ENCODE measurements at regions not wholly inside any gene's neighbourhood (a gene's known extent, or its start where the extent isn't known, plus 50 kb on each side); places are given as distances from the start of the nearest gene placed in this dataset.
"Not testable (repeated sequence)": the region's sequence is repeated elsewhere in the genome, so short reads cannot be mapped to it uniquely, and the experiment has no call there.

DNA sequence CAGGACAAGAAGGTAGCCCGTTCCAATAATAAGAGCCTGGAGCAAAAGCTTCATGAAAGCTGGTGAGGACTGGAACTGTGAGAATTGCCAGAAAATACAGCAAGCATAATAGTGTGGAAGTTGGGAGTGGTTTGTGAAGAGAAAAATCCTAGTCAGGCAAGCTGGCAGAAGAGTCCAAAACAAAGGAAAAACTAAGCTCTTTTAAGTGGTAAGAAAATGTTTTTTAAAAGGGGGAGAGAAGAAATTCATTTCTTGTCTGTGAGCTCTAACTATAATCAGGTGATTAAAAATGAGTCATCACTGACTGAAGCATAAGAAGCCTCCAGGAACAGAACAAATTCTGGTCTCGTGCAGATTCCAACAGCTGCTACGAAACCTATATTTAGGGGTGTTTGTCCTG is 102.6 kb downstream of the CAAP1 start:
- no peaks in the 10 kb centered on the region for H3K9me3 ChIP-seq (ENCODE audit: control insufficient read depth in 1 of 2, low read length in 2 of 2)
- H3K27me3 ChIP-seq (ENCODE audit: control insufficient read depth in 1 of 2, insufficient read depth in 2 of 2, low read length in 2 of 2), result no peaks in the 10 kb centered on the region
- H3K27ac ChIP-seq (ENCODE audit: low read depth, low read length), result no peak overlapping the region
- H3K4me3 ChIP-seq (ENCODE audit: low read depth in 1 of 2, low read length in 2 of 2), result no peak overlapping the region
- no peaks in the 10 kb centered on the region for H3K4me1 ChIP-seq (ENCODE audit: control insufficient read depth in 1 of 2, insufficient read depth in 2 of 2, low read length in 2 of 2)
- no peak overlapping the region for H3K9ac ChIP-seq (ENCODE audit: low read depth in 1 of 2, low read length in 2 of 2)
- no peaks in the 10 kb centered on the region for H3K36me3 ChIP-seq (ENCODE audit: control insufficient read depth in 1 of 2, insufficient read depth in 2 of 2, low read length in 2 of 2)

DNA sequence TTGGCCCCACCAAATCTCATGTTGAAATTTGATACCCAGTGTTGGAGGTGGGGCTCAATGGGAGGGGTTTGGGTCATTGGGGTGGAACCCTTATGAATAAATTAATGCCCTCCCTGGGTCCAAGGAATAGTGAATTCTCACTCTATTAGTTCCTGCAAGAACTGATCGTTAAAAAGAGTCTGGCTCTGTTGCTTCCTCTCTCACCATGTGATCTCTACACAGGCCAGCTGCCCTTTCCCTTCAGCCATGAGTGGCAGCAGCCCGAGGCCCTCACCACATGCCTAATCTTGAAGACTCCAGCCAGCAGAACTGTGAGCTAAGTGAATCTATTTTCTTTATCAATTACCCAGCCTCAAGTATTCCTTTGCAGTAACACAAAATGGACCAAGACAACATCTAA is 106.0 kb downstream of the CAAP1 start:
- Histone ChIP-seq H3K9ac (ENCODE audit: low read depth in 1 of 2, low read length in 2 of 2) (no peak overlapping the region), H3K27me3 (ENCODE audit: control insufficient read depth in 1 of 2, insufficient read depth in 2 of 2, low read length in 2 of 2) (no peaks in the 10 kb centered on the region), H3K36me3 (ENCODE audit: control insufficient read depth in 1 of 2, insufficient read depth in 2 of 2, low read length in 2 of 2) (no peaks in the 10 kb centered on the region), H3K27ac (ENCODE audit: low read depth, low read length) (no peak overlapping the region), H3K4me3 (ENCODE audit: low read depth in 1 of 2, low read length in 2 of 2) (no peak overlapping the region), H3K4me1 (ENCODE audit: control insufficient read depth in 1 of 2, insufficient read depth in 2 of 2, low read length in 2 of 2) (peaks cover 0 to 13% of the 10 kb centered on the region in 2 donors), H3K9me3 (ENCODE audit: control insufficient read depth in 1 of 2, low read length in 2 of 2) (no peaks in the 10 kb centered on the region)

DNA sequence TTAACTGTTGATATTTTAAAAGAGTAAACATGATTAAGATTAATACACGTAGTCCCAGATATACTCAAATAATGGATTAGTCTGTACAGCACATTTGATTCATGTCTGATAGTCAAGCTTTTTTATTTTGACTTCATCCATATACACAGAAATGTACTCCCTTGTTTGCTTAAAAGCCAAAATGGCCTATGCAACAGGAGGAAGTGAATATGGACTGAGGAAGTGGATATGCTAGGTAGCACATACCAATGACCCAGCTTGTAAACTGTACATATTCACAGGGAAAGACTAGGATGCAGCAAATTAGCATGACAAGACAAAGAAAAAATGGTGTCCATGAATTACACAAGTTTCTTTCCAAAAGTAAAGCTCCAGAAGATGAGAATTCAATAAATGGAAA is 109.7 kb downstream of the CAAP1 start:
- H3K36me3 ChIP-seq (ENCODE audit: control insufficient read depth in 1 of 2, insufficient read depth in 2 of 2, low read length in 2 of 2), result no peaks in the 10 kb centered on the region
- no peaks in the 10 kb centered on the region for H3K27me3 ChIP-seq (ENCODE audit: control insufficient read depth in 1 of 2, insufficient read depth in 2 of 2, low read length in 2 of 2)
- H3K9me3 ChIP-seq (ENCODE audit: control insufficient read depth in 1 of 2, low read length in 2 of 2), result no peaks in the 10 kb centered on the region
- H3K9ac ChIP-seq (ENCODE audit: low read depth in 1 of 2, low read length in 2 of 2), result no peak overlapping the region
- no peak overlapping the region for H3K27ac ChIP-seq (ENCODE audit: low read depth, low read length)
- H3K4me1 ChIP-seq (ENCODE audit: control insufficient read depth in 1 of 2, insufficient read depth in 2 of 2, low read length in 2 of 2), result peaks cover 0 to 13% of the 10 kb centered on the region in 2 donors
- no peak overlapping the region for H3K4me3 ChIP-seq (ENCODE audit: low read depth in 1 of 2, low read length in 2 of 2)

DNA sequence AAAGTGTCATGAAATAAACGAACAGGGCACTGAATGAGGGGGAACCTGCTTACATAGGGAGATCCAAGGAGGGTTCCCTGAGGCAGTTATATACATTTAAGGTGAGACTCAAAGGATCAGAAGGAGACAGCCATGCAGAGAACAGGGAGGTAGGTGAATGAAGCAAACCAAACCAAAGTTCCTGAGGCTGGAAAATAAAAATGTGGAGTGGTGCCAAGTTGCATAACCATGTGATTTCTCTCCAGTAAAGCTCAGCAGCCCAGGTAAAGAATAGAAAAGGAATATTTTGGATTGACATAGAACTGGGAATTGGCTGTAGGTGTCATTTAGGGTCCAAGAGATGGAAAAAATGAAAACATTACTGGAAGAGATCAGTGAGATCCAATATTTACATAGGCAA is 110.7 kb downstream of the CAAP1 start:
- Histone ChIP-seq H3K27ac (ENCODE audit: low read depth, low read length) (no peak overlapping the region), H3K4me1 (ENCODE audit: control insufficient read depth in 1 of 2, insufficient read depth in 2 of 2, low read length in 2 of 2) (peaks cover 0 to 13% of the 10 kb centered on the region in 2 donors), H3K9ac (ENCODE audit: low read depth in 1 of 2, low read length in 2 of 2) (no peak overlapping the region), H3K27me3 (ENCODE audit: control insufficient read depth in 1 of 2, insufficient read depth in 2 of 2, low read length in 2 of 2) (no peaks in the 10 kb centered on the region), H3K36me3 (ENCODE audit: control insufficient read depth in 1 of 2, insufficient read depth in 2 of 2, low read length in 2 of 2) (no peaks in the 10 kb centered on the region), H3K9me3 (ENCODE audit: control insufficient read depth in 1 of 2, low read length in 2 of 2) (no peaks in the 10 kb centered on the region), H3K4me3 (ENCODE audit: low read depth in 1 of 2, low read length in 2 of 2) (no peak overlapping the region)

DNA sequence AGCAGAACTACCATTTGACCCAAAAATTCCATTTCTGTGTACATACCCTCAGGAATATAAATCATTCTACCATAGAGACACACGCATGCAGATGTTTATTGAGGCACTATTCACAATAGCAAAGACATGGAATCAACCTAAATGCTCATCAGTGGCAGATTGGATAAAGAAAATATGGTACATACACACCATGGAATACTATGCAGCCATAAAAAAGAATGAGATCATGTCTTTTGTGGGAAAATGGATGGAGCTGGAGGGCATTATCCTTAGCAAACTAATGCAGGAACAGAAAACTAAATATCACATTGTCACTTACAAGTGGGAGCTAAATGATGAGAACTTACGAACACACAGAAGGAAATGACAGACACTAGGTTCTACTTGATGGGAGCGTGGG is 112.3 kb downstream of the CAAP1 start:
- not testable (repeated sequence) for H3K4me3 ChIP-seq (ENCODE audit: low read depth in 1 of 2, low read length in 2 of 2); H3K9ac ChIP-seq (ENCODE audit: low read depth in 1 of 2, low read length in 2 of 2); H3K36me3 ChIP-seq (ENCODE audit: control insufficient read depth in 1 of 2, insufficient read depth in 2 of 2, low read length in 2 of 2); H3K27me3 ChIP-seq (ENCODE audit: control insufficient read depth in 1 of 2, insufficient read depth in 2 of 2, low read length in 2 of 2); H3K27ac ChIP-seq (ENCODE audit: low read depth, low read length); H3K9me3 ChIP-seq (ENCODE audit: control insufficient read depth in 1 of 2, low read length in 2 of 2)
- H3K4me1 ChIP-seq (ENCODE audit: control insufficient read depth in 1 of 2, insufficient read depth in 2 of 2, low read length in 2 of 2), result peaks cover 4 to 13% of the 10 kb centered on the region in 2 donors

DNA sequence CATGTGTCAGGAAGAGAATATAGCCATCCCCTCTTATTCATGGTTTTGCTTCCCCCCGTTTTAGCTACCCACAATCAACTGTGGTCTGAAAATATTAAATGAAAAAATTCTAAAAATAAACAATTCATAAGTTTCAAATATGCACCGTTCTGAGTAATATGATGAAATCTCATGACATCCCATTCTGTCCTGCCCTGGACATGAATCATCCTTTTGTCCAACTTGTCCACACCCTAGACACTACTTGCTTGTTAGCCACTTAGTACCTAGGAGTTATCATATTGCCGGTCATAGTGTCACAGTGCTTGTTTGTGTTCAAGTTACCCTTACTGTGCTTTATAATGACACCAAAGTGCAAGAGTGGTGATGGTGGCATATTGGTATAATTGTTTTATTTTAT is 113.5 kb downstream of the CAAP1 start:
- Histone ChIP-seq H3K9ac (ENCODE audit: low read depth in 1 of 2, low read length in 2 of 2) (no peak overlapping the region), H3K4me1 (ENCODE audit: control insufficient read depth in 1 of 2, insufficient read depth in 2 of 2, low read length in 2 of 2) (peaks cover 4 to 7% of the 10 kb centered on the region in 2 donors), H3K36me3 (ENCODE audit: control insufficient read depth in 1 of 2, insufficient read depth in 2 of 2, low read length in 2 of 2) (no peaks in the 10 kb centered on the region), H3K9me3 (ENCODE audit: control insufficient read depth in 1 of 2, low read length in 2 of 2) (no peaks in the 10 kb centered on the region), H3K4me3 (ENCODE audit: low read depth in 1 of 2, low read length in 2 of 2) (no peak overlapping the region), H3K27me3 (ENCODE audit: control insufficient read depth in 1 of 2, insufficient read depth in 2 of 2, low read length in 2 of 2) (no peaks in the 10 kb centered on the region), H3K27ac (ENCODE audit: low read depth, low read length) (no peak overlapping the region)

DNA sequence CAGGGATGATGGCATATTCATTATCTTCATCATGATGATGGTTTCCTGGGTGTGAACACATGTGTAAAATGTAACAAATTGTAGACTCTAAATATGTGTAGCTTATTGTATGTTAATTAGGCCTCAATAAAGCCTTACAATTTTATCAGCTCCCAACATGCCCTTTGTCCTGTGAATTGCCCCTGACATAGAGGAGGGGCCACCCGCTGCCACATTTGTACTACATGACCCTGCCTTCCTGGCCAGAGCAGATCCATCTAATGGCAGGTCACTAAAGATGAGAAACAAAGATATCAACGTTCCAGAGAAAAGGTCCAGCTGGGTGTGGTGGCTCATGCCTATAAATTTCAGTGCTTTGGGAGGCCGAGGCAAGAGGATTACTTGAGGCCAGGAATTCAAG is 117.2 kb downstream of the CAAP1 start:
- Histone ChIP-seq H3K27ac (ENCODE audit: low read depth, low read length) (no peak overlapping the region), H3K36me3 (ENCODE audit: control insufficient read depth in 1 of 2, insufficient read depth in 2 of 2, low read length in 2 of 2) (no peaks in the 10 kb centered on the region), H3K27me3 (ENCODE audit: control insufficient read depth in 1 of 2, insufficient read depth in 2 of 2, low read length in 2 of 2) (no peaks in the 10 kb centered on the region), H3K4me3 (ENCODE audit: low read depth in 1 of 2, low read length in 2 of 2) (no peak overlapping the region), H3K4me1 (ENCODE audit: control insufficient read depth in 1 of 2, insufficient read depth in 2 of 2, low read length in 2 of 2) (peaks cover 12 to 14% of the 10 kb centered on the region in 2 donors), H3K9me3 (ENCODE audit: control insufficient read depth in 1 of 2, low read length in 2 of 2) (no peaks in the 10 kb centered on the region), H3K9ac (ENCODE audit: low read depth in 1 of 2, low read length in 2 of 2) (no peak overlapping the region)

DNA sequence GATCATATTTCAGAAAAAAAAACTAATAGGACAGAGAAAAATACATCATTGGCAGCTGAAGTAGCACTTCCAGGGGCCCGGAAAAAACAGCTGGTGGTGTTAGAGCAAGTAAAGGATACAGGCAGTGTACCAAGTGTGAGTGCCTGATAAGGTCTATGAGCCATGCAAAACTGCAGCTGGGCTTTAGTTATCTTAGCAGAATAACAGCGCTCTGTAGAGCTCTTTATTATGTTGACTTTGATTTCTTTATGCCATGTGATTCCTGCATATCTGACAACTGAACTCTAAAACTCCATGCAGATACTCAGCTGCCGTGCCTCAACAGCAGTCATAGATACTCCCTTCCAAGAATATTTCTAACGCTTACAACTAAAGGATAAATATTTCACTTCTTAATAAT is 119.5 kb downstream of the CAAP1 start:
- H3K4me1 ChIP-seq (ENCODE audit: control insufficient read depth in 1 of 2, insufficient read depth in 2 of 2, low read length in 2 of 2), result peaks cover 12 to 14% of the 10 kb centered on the region in 2 donors
- no peak overlapping the region for H3K9ac ChIP-seq (ENCODE audit: low read depth in 1 of 2, low read length in 2 of 2)
- no peak overlapping the region for H3K4me3 ChIP-seq (ENCODE audit: low read depth in 1 of 2, low read length in 2 of 2)
- H3K36me3 ChIP-seq (ENCODE audit: control insufficient read depth in 1 of 2, insufficient read depth in 2 of 2, low read length in 2 of 2), result no peaks in the 10 kb centered on the region
- H3K27ac ChIP-seq (ENCODE audit: low read depth, low read length), result no peak overlapping the region
- no peaks in the 10 kb centered on the region for H3K27me3 ChIP-seq (ENCODE audit: control insufficient read depth in 1 of 2, insufficient read depth in 2 of 2, low read length in 2 of 2)
- no peaks in the 10 kb centered on the region for H3K9me3 ChIP-seq (ENCODE audit: control insufficient read depth in 1 of 2, low read length in 2 of 2)

DNA sequence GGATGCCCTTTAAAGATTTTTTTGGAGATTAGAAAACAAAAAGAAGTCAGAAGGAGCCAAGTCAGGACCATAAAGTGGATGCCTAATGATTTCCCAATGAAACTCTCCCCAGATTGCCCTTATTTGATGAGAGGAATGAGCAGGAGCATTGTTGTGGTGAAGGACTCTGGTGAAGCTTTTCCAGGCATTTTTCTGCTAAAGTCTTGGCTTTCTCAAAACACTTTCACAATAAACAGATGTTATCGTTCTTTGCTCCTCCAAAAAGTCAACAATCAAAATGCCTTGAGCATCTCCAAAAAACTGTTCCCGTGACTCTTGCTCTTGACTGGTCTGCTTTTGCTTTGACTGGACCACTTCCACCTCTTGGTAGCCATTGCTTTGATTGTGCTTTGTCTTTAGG is 121.8 kb downstream of the CAAP1 start:
- Histone ChIP-seq H3K36me3 (ENCODE audit: control insufficient read depth in 1 of 2, insufficient read depth in 2 of 2, low read length in 2 of 2) (no peaks in the 10 kb centered on the region), H3K9me3 (ENCODE audit: control insufficient read depth in 1 of 2, low read length in 2 of 2) (no peaks in the 10 kb centered on the region), H3K9ac (ENCODE audit: low read depth in 1 of 2, low read length in 2 of 2) (no peak overlapping the region), H3K27ac (ENCODE audit: low read depth, low read length) (no peak overlapping the region), H3K4me3 (ENCODE audit: low read depth in 1 of 2, low read length in 2 of 2) (no peak overlapping the region), H3K27me3 (ENCODE audit: control insufficient read depth in 1 of 2, insufficient read depth in 2 of 2, low read length in 2 of 2) (no peaks in the 10 kb centered on the region), H3K4me1 (ENCODE audit: control insufficient read depth in 1 of 2, insufficient read depth in 2 of 2, low read length in 2 of 2) (peaks cover 11 to 14% of the 10 kb centered on the region in 2 donors)

DNA sequence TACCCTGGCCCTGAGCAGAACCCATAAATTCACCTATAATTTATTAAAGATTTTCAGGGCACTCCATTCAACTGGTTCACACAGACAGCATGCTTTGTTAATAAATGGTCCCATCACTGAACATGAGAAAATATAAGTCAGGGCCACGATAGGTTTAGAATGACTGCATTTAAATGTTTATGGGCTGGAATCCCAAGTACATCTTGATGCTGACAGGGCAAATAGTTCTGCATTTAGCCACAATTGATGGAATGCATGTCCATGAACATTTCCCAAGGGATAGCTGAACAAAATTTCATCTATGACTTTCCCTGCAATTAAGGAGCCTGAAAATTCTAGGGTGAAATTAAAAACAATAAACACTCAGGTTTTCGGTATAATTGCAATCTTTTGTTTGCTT is 124.5 kb downstream of the CAAP1 start:
- peaks cover under 1 to 6% of the 10 kb centered on the region in 2 donors for H3K4me1 ChIP-seq (ENCODE audit: control insufficient read depth in 1 of 2, insufficient read depth in 2 of 2, low read length in 2 of 2)
- H3K9me3 ChIP-seq (ENCODE audit: control insufficient read depth in 1 of 2, low read length in 2 of 2), result no peaks in the 10 kb centered on the region
- H3K9ac ChIP-seq (ENCODE audit: low read depth in 1 of 2, low read length in 2 of 2), result no peak overlapping the region
- H3K4me3 ChIP-seq (ENCODE audit: low read depth in 1 of 2, low read length in 2 of 2), result no peak overlapping the region
- H3K27ac ChIP-seq (ENCODE audit: low read depth, low read length), result no peak overlapping the region
- no peaks in the 10 kb centered on the region for H3K36me3 ChIP-seq (ENCODE audit: control insufficient read depth in 1 of 2, insufficient read depth in 2 of 2, low read length in 2 of 2)
- no peaks in the 10 kb centered on the region for H3K27me3 ChIP-seq (ENCODE audit: control insufficient read depth in 1 of 2, insufficient read depth in 2 of 2, low read length in 2 of 2)

DNA sequence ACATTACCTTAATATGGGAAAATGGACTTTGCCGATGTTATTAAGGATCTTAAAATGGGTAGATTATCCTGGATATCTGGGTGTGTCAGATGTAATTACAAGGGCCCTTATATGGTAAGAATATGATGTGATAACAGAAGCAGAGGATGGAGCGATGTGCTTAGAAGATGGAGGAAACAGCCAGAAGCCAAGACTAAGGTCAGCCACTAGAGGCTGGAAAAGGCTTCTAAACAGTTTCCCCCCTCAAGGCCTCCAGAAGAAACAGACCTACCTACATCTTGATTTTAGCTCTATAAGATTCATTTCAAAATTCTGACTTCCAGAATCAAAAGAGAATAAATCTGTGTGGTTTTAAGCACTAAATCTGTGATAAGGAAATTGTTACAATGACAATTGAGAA is 131.9 kb downstream of the CAAP1 start:
- Histone ChIP-seq H3K9ac (ENCODE audit: low read depth in 1 of 2, low read length in 2 of 2) (no peak overlapping the region), H3K27ac (ENCODE audit: low read depth, low read length) (no peak overlapping the region), H3K9me3 (ENCODE audit: control insufficient read depth in 1 of 2, low read length in 2 of 2) (no peaks in the 10 kb centered on the region), H3K36me3 (ENCODE audit: control insufficient read depth in 1 of 2, insufficient read depth in 2 of 2, low read length in 2 of 2) (no peaks in the 10 kb centered on the region), H3K4me3 (ENCODE audit: low read depth in 1 of 2, low read length in 2 of 2) (no peak overlapping the region), H3K27me3 (ENCODE audit: control insufficient read depth in 1 of 2, insufficient read depth in 2 of 2, low read length in 2 of 2) (no peaks in the 10 kb centered on the region), H3K4me1 (ENCODE audit: control insufficient read depth in 1 of 2, insufficient read depth in 2 of 2, low read length in 2 of 2) (no peaks in the 10 kb centered on the region)

All from duodenal mucosa (tissue), 2 donors.